Stimulated activated CD4-positive, alpha-beta T cell treated with anti-CD3 and anti-CD28 coated beads, Interleukin-4, amount 100 ng/mL, for 24 hours (primary cell): ENCODE measurements at regions not wholly inside any gene's neighbourhood (a gene's known extent, or its start where the extent isn't known, plus 50 kb on each side); places are given as distances from the start of the nearest gene placed in this dataset.
A peak's percentile ranks its signal among the peaks of the same experiment; 100 is the strongest.
"Not testable (repeated sequence)": the region's sequence is repeated elsewhere in the genome, so short reads cannot be mapped to it uniquely, and the experiment has no call there.

Source experiments
- DNase-seq: peaks from one replicate; pipeline ENCODE4 v3.0.0-alpha.2; 2020

- no peak for DNase-seq
Observed at GRCh38 chr2:88396209-88396608, 56.3 kb downstream of the FOXI3 start.

- no peak for DNase-seq
Observed at GRCh38 chr2:88377641-88377991, 74.9 kb downstream of the FOXI3 start.

GRCh38 chr2:88372042-88372441 lies 80.5 kb downstream of the FOXI3 start:
- DNase-seq, result no peak

- not testable (repeated sequence) for DNase-seq
Observed at GRCh38 chr2:88365408-88365807, 87.1 kb downstream of the FOXI3 start.

GRCh38 chr2:88355486-88355885 lies 97.0 kb downstream of the FOXI3 start:
- DNase-seq, result no peak

GRCh38 chr2:88351249-88351601 lies 101.3 kb downstream of the FOXI3 start:
- no peak for DNase-seq

GRCh38 chr2:88350331-88351248 lies 101.9 kb downstream of the FOXI3 start:
- DNase-seq, result peak; percentile 76

- DNase-seq, result no peak
Observed at GRCh38 chr2:88345842-88346241, 106.7 kb downstream of the FOXI3 start.

GRCh38 chr2:88342749-88343148 lies 109.7 kb downstream of the FOXI3 start:
- DNase-seq, result no peak

GRCh38 chr2:88334418-88334817 lies 118.1 kb downstream of the FOXI3 start:
- no peak for DNase-seq

- no peak for DNase-seq
Observed at GRCh38 chr2:88331239-88331638, 121.3 kb downstream of the FOXI3 start.

GRCh38 chr2:88329815-88330603 lies 122.5 kb downstream of the FOXI3 start:
- DNase-seq, result no peak

- no peak for DNase-seq
Observed at GRCh38 chr2:88321449-88322248, 130.8 kb downstream of the FOXI3 start.

GRCh38 chr2:88320076-88320773 lies 132.3 kb downstream of the FOXI3 start:
- DNase-seq, result no peak

GRCh38 chr2:88318956-88319330 lies 133.6 kb downstream of the FOXI3 start:
- DNase-seq, result no peak

- no peak for DNase-seq
Observed at GRCh38 chr2:88318071-88318955, 134.2 kb downstream of the FOXI3 start.

GRCh38 chr2:88310787-88311186 lies 140.6 kb downstream of the THNSL2 start:
- no peak for DNase-seq

GRCh38 chr2:88307817-88308216 lies 137.7 kb downstream of the THNSL2 start:
- peak; percentile 15 for DNase-seq

GRCh38 chr2:88303865-88304264 lies 133.7 kb downstream of the THNSL2 start:
- no peak for DNase-seq

- DNase-seq, result no peak
Observed at GRCh38 chr2:88296247-88296646, 126.1 kb downstream of the THNSL2 start.

- no peak for DNase-seq
Observed at GRCh38 chr2:88283886-88284592, 113.9 kb downstream of the THNSL2 start.
